ENCODE measurements at regions not wholly inside any gene's neighbourhood (a gene's known extent, or its start where the extent isn't known, plus 50 kb on each side); places are given as distances from the start of the nearest gene placed in this dataset.

DNA sequence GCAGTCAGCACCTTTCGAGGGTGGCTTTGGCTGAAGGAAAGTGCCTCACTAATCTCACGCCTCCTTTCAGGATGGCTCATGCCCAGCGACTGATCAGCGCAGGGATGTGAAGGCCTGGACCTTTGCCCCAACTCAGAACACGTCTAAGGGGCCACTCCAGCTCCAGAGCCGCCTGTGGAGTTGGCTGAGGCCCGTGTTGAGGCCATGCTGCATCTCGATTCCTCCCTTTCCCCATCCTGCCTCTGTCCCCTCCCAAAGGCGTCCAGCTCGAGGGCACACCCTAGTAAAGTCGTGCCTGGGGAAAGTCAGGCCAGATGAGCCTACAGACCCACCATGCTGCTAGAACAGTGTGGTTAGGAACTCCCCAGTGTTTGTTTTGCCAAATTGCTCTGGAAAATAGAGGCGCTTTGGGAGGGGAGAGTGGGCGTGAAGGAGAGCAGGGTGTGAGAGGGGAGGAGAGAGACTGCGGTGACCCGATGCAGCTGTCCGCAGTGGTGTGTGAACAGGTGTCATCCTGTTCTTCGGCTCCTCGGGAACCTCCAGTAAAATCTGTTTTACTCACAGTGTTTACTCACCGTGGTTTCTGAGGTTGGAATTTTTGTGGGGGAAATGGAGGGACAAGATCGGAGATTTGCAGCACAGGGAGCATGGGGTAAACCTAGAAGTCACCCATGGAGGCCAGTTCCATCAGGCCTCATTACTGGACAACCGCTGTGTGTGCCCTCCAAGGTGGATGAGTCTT, 85.0 kb upstream of the PMEPA1 start:
- TF ChIP-seq BHLHE40 (IDR thresholded peaks at IDR 0.05; ENCODE audit: low read depth, low read length): no peak
- TF ChIP-seq CTCF (conservative IDR thresholded peaks at IDR 0.05; ENCODE audit: low read depth, low read length): no peak
- TF ChIP-seq CEBPB (IDR thresholded peaks at IDR 0.05; ENCODE audit: low read depth, low read length): no peak
- no peak for TF ChIP-seq MAZ (IDR thresholded peaks at IDR 0.05; ENCODE audit: borderline replicate concordance, low read depth, low read length)
- TF ChIP-seq SMC3 (IDR thresholded peaks at IDR 0.05; ENCODE audit: low read depth, low read length): no peak
- TF ChIP-seq FOS (IDR thresholded peaks at IDR 0.05; ENCODE audit: low read depth, low read length): no peak

Data from IMR-90 (cell line).